ENCODE measurements at regions not wholly inside any gene's neighbourhood (a gene's known extent, or its start where the extent isn't known, plus 50 kb on each side); places are given as distances from the start of the nearest gene placed in this dataset.

- H3K9me3 Mint-ChIP-seq, result no peaks in the 10 kb centered on the region
- DNase-seq (ENCODE audit: low spot score), result no peak
- H3K27me3 Mint-ChIP-seq (ENCODE audit: low read depth), result peaks cover 5% of the 10 kb centered on the region
- H3K4me1 Mint-ChIP-seq (ENCODE audit: low read depth), result peaks cover 14% of the 10 kb centered on the region
- no peak overlapping the region for H3K4me3 Mint-ChIP-seq (ENCODE audit: low read depth)
- intact Hi-C loops (cut with micrococcal nuclease), result no loop called here
- no peaks in the 10 kb centered on the region for H3K36me3 Mint-ChIP-seq (ENCODE audit: low read depth)
- H3K27ac Mint-ChIP-seq, result no peak overlapping the region
Observed at GRCh38 chr18:67276638-67277037, 239.9 kb downstream of the DSEL start.

- H3K4me3 Mint-ChIP-seq (ENCODE audit: low read depth), result no peak overlapping the region
- H3K27me3 Mint-ChIP-seq (ENCODE audit: low read depth), result peaks cover 9% of the 10 kb centered on the region
- no peaks in the 10 kb centered on the region for H3K9me3 Mint-ChIP-seq
Observed at GRCh38 chr18:67273288-67273687, 243.2 kb downstream of the DSEL start.

GRCh38 chr18:67269206-67269605, 247.3 kb downstream of the DSEL start:
- H3K27ac Mint-ChIP-seq, result no peak overlapping the region
- H3K36me3 Mint-ChIP-seq (ENCODE audit: low read depth), result no peaks in the 10 kb centered on the region
- H3K4me1 Mint-ChIP-seq (ENCODE audit: low read depth), result peaks cover 41% of the 10 kb centered on the region

More at GRCh38 chr18:67273288-67273687, 243.2 kb downstream of the DSEL start:
- H3K27ac Mint-ChIP-seq, result no peak overlapping the region
- intact Hi-C loops (cut with micrococcal nuclease), result no loop called here
- DNase-seq (ENCODE audit: low spot score), result no peak
- H3K36me3 Mint-ChIP-seq (ENCODE audit: low read depth), result no peaks in the 10 kb centered on the region
- H3K4me1 Mint-ChIP-seq (ENCODE audit: low read depth), result peaks cover 21% of the 10 kb centered on the region

GRCh38 chr18:67268530-67268929, 248.0 kb downstream of the DSEL start:
- DNase-seq (ENCODE audit: low spot score), result no peak
- intact Hi-C loops (cut with micrococcal nuclease), result loop anchor here (10.0 kb wide), 1 partner anchor 96 kb away; no protein-coding TSS in a partner anchor
- no peak overlapping the region for H3K4me3 Mint-ChIP-seq (ENCODE audit: low read depth)
- H3K4me1 Mint-ChIP-seq (ENCODE audit: low read depth), result peaks cover 38% of the 10 kb centered on the region
- no peaks in the 10 kb centered on the region for H3K36me3 Mint-ChIP-seq (ENCODE audit: low read depth)
- no peaks in the 10 kb centered on the region for H3K9me3 Mint-ChIP-seq
- no peak overlapping the region for H3K27ac Mint-ChIP-seq
- peaks cover 16% of the 10 kb centered on the region for H3K27me3 Mint-ChIP-seq (ENCODE audit: low read depth)

More at GRCh38 chr18:67269206-67269605, 247.3 kb downstream of the DSEL start:
- no peaks in the 10 kb centered on the region for H3K9me3 Mint-ChIP-seq
- no peak overlapping the region for H3K4me3 Mint-ChIP-seq (ENCODE audit: low read depth)
- intact Hi-C loops (cut with micrococcal nuclease), result loop anchor here (10.0 kb wide), 1 partner anchor 96 kb away; no protein-coding TSS in a partner anchor
- no peak for DNase-seq (ENCODE audit: low spot score)
- H3K27me3 Mint-ChIP-seq (ENCODE audit: low read depth), result peaks cover 16% of the 10 kb centered on the region

GRCh38 chr18:67266246-67267237, 250.0 kb downstream of the DSEL start:
- Mint-ChIP-seq H3K27me3 (ENCODE audit: low read depth) (peaks cover 13% of the 10 kb centered on the region), H3K27ac (no peak overlapping the region), H3K4me3 (ENCODE audit: low read depth) (no peak overlapping the region), H3K9me3 (no peaks in the 10 kb centered on the region), H3K36me3 (ENCODE audit: low read depth) (no peaks in the 10 kb centered on the region), H3K4me1 (ENCODE audit: low read depth) (peaks cover 39% of the 10 kb centered on the region)
- intact Hi-C loops (cut with micrococcal nuclease), result loop anchor here (10.0 kb wide), 1 partner anchor 98 kb away; no protein-coding TSS in a partner anchor
- no peak for DNase-seq (ENCODE audit: low spot score)

- peak overlapping the region; percentile 23 for H3K4me3 Mint-ChIP-seq (ENCODE audit: low read depth)
- H3K9me3 Mint-ChIP-seq, result no peaks in the 10 kb centered on the region
- no peak overlapping the region for H3K27ac Mint-ChIP-seq
- peaks cover 42% of the 10 kb centered on the region for H3K4me1 Mint-ChIP-seq (ENCODE audit: low read depth)
- H3K27me3 Mint-ChIP-seq (ENCODE audit: low read depth), result peaks cover 13% of the 10 kb centered on the region
- DNase-seq (ENCODE audit: low spot score), result no peak
- intact Hi-C loops (cut with micrococcal nuclease), result loop anchor here (10.0 kb wide), 1 partner anchor 99 kb away; no protein-coding TSS in a partner anchor
- no peaks in the 10 kb centered on the region for H3K36me3 Mint-ChIP-seq (ENCODE audit: low read depth)
Observed at GRCh38 chr18:67265464-67266245, 250.9 kb downstream of the DSEL start.

- Mint-ChIP-seq H3K9me3 (no peaks in the 10 kb centered on the region), H3K4me1 (ENCODE audit: low read depth) (peaks cover 31% of the 10 kb centered on the region), H3K27ac (no peak overlapping the region), H3K27me3 (ENCODE audit: low read depth) (peaks cover 2% of the 10 kb centered on the region), H3K4me3 (ENCODE audit: low read depth) (no peak overlapping the region), H3K36me3 (ENCODE audit: low read depth) (no peaks in the 10 kb centered on the region)
- DNase-seq (ENCODE audit: low spot score), result no peak
- intact Hi-C loops (cut with micrococcal nuclease), result loop anchor here (10.0 kb wide), 1 partner anchor 103 kb away; no protein-coding TSS in a partner anchor
Observed at GRCh38 chr18:67261931-67262552, 254.5 kb downstream of the DSEL start.

DNA sequence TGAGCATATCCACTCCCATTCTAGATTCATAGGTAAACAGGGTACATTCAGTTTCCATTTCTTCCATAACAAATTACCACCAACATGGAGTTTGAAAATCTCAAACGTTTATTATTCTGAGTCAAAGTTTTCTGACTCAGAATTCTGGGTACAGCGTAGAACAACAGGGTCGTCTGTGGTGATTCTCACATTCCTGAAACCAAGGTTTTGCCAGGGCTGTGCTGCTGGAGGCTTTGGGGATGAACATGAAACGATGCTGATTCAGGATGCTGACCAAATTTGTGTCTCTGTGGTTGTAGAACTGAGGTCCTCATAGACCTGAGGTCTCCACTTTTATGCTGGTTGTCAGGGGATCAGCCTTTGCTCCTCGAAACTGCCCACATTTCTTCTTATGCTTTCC, 255.7 kb downstream of the DSEL start:
- Mint-ChIP-seq H3K9me3 (no peaks in the 10 kb centered on the region), H3K4me1 (ENCODE audit: low read depth) (peaks cover 24% of the 10 kb centered on the region), H3K36me3 (ENCODE audit: low read depth) (no peaks in the 10 kb centered on the region), H3K27ac (no peak overlapping the region), H3K4me3 (ENCODE audit: low read depth) (no peak overlapping the region), H3K27me3 (ENCODE audit: low read depth) (peaks cover 2% of the 10 kb centered on the region)
- intact Hi-C loops (cut with micrococcal nuclease), result loop anchor here (10.0 kb wide), 1 partner anchor 104 kb away; no protein-coding TSS in a partner anchor
- DNase-seq (ENCODE audit: low spot score), result no peak

DNA sequence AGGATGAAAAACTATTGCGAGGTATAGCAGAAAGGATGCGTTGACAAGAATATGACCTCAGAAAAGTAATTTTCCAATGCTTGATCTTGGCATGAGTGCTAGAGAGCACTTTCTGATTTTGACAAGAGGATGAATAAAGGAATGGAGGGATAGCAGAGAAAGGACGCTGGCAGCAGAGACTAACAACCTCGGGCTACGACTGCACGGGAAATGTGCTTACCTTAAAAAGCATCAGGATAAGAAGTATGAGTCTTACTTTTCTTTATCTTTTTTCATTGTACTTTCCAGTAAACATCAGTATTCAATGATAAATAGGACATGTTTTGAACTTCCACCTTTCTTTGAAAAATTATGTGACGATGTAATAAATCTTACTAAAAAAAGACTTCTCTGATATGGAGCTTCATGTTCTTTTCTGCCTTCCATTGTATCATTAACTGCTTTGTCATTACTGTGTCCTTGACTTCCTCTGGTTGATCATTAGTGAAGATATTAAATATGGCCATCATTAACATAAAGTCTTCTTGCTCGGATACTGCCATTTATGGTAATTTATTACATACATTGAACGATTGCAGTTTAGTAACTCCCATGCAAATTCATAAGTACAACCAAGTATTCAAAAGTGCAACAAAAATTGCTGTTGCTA, 265.6 kb downstream of the DSEL start:
- intact Hi-C loops (cut with micrococcal nuclease), result no loop called here
- no peak overlapping the region for H3K4me3 Mint-ChIP-seq (ENCODE audit: low read depth)
- no peaks in the 10 kb centered on the region for H3K4me1 Mint-ChIP-seq (ENCODE audit: low read depth)
- no peak for DNase-seq (ENCODE audit: low spot score)
- H3K9me3 Mint-ChIP-seq, result no peaks in the 10 kb centered on the region
- no peaks in the 10 kb centered on the region for H3K36me3 Mint-ChIP-seq (ENCODE audit: low read depth)
- H3K27me3 Mint-ChIP-seq (ENCODE audit: low read depth), result peaks cover 10% of the 10 kb centered on the region
- H3K27ac Mint-ChIP-seq, result no peak overlapping the region

DNA sequence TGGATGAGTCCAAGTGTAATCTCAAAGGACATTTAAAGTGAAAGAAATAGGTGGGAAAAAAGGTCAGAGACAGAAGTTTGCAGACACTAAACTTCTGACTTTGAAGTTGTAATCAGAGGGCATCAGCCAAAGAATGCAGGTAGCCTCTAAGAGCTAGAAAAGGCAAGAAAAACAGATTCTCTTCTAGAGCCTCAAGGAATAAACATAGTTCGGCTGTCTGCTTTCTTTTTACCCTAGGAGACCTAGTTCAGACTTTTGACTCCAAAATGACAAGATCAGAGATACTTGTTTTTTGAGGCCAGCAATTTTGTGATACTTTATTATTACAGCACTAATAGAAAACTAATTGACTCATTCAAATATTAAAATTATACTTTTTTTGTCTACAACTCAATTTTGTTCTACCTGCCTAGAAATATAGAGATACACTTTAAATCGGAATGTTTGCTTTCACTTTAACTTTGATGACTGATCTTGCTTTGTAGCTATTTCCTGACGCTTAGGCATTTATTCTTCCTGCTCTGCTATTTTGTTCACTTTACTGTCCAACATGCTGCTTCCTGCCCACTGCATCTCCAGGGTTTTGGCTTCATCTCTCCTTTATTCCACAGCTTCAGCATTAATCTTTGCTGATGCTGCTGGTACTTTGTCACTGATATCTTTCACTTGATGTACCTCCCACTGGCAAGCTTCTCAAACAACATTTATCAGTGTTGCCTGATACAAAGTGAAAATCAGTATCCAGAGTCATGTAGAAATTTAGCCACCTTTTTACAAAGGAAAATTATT, 272.5 kb downstream of the DSEL start:
- peaks cover 8% of the 10 kb centered on the region for H3K4me1 Mint-ChIP-seq (ENCODE audit: low read depth)
- no peaks in the 10 kb centered on the region for H3K36me3 Mint-ChIP-seq (ENCODE audit: low read depth)
- H3K27ac Mint-ChIP-seq, result peak overlapping the region; percentile 47
- H3K9me3 Mint-ChIP-seq, result no peaks in the 10 kb centered on the region
- H3K27me3 Mint-ChIP-seq (ENCODE audit: low read depth), result peaks cover 4% of the 10 kb centered on the region
- intact Hi-C loops (cut with micrococcal nuclease), result no loop called here
- H3K4me3 Mint-ChIP-seq (ENCODE audit: low read depth), result peak overlapping the region; percentile 71
- DNase-seq (ENCODE audit: low spot score), result no peak

DNA sequence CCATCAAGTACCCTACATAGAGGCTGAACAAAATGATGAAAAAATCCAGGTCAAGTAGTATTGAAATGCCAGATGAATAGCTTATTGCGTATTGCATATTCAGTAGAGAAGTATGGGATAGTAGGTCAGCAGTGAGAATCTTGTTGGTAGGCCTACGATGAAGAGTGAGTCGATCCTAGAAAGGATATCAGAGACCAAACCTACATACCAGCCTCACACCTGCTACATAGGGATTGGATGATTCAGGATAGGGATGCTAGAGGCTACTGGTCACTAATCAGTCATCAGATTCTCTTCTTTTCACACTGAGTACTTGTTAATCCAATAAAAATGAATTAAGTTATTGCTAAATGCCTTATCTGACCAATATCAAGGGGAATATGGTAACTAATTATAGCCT, 274.5 kb downstream of the DSEL start:
- peaks cover 8% of the 10 kb centered on the region for H3K4me1 Mint-ChIP-seq (ENCODE audit: low read depth)
- intact Hi-C loops (cut with micrococcal nuclease), result no loop called here
- no peak overlapping the region for H3K4me3 Mint-ChIP-seq (ENCODE audit: low read depth)

More for the DNA sequence above, 274.5 kb downstream of the DSEL start:
- H3K27ac Mint-ChIP-seq, result no peak overlapping the region
- no peaks in the 10 kb centered on the region for H3K9me3 Mint-ChIP-seq
- DNase-seq (ENCODE audit: low spot score), result no peak
- H3K27me3 Mint-ChIP-seq (ENCODE audit: low read depth), result peaks cover under 1% of the 10 kb centered on the region
- H3K36me3 Mint-ChIP-seq (ENCODE audit: low read depth), result no peaks in the 10 kb centered on the region

Measured in activated T-helper 2 cell treated with anti-CD3 and anti-CD28 coated beads, Interferon-gamma antibody, Interleukin-2, Interleukin-4, amounts not matched to agents 10 μg/mL and 5 μg/mL and 100 μg/mL, durations not matched to agents 14 hours and 24 hours and 36 hours (primary cell).